ENCODE measurements at regions not wholly inside any gene's neighbourhood (a gene's known extent, or its start where the extent isn't known, plus 50 kb on each side); places are given as distances from the start of the nearest gene placed in this dataset.
A peak's percentile ranks its signal among the peaks of the same experiment; 100 is the strongest.

GRCh38 chr5:107284822-107285525 is 385.8 kb downstream of the EFNA5 start:
- H3K36me3 ChIP-seq (ENCODE audit: insufficient read depth, low read length), result no peaks in the 10 kb centered on the region

DNA sequence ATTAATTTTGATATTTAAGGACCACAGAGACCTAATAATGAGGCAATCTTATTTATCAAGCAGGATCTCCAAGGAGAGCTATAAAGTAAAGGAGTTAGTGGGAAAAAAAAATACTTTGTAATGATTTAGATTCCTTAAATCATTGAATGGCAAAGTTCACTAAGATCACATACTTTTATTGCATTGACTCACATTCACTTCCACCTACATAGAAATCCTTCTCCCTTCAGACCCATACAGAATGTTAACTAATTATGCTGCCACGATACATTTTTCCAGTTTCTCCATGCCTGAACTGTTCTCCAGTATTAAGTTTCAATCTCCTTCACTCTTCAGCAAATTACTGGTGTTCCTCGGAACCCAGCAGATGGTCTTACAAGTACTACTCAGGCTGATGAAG is 388.7 kb downstream of the EFNA5 start:
- H3K36me3 Mint-ChIP-seq (ENCODE audit: low read depth, unreplicated experiment), result no peaks in the 10 kb centered on the region
- Histone ChIP-seq H3K4me3 (ENCODE audit: insufficient read depth, low read depth, low read length) (no peak overlapping the region), H3K4me2 (ENCODE audit: low read length) (peak overlapping the region; percentile 7), H3K79me2 (ENCODE audit: insufficient read depth, low read length) (no peaks in the 10 kb centered on the region), H3K4me1 (ENCODE audit: insufficient read depth, low read length) (peaks cover 14% of the 10 kb centered on the region), H3K27ac (ENCODE audit: low read depth, low read length) (no peak overlapping the region), H2AFZ (ENCODE audit: low read depth, low read length) (no peak overlapping the region), H3K36me3 (ENCODE audit: insufficient read depth, low read length) (no peaks in the 10 kb centered on the region), H3K27me3 (ENCODE audit: insufficient read depth, low read length) (no peaks in the 10 kb centered on the region), H3K9me3 (ENCODE audit: insufficient read depth, low read depth, low read length) (no peaks in the 10 kb centered on the region), H4K20me1 (ENCODE audit: insufficient read depth, low read length) (no peaks in the 10 kb centered on the region), H3K9ac (ENCODE audit: low read length) (no peak overlapping the region)
- H3K4me1 Mint-ChIP-seq (ENCODE audit: low read depth, unreplicated experiment), result peaks cover 15% of the 10 kb centered on the region
- H3K27me3 Mint-ChIP-seq (ENCODE audit: low read depth, unreplicated experiment), result no peaks in the 10 kb centered on the region
- FAIRE-seq (peak; percentile 37), DNase-seq (ENCODE audit: low read depth) (peak; percentile 84)
- TF ChIP-seq EZH2 (IDR thresholded peaks at IDR 0.05; ENCODE audit: insufficient read depth, low read length), result no peak
- no peak for TF ChIP-seq CTCF (IDR thresholded peaks at IDR 0.05; ENCODE audit: insufficient read depth, low read depth, low read length)
- H3K27ac Mint-ChIP-seq (ENCODE audit: unreplicated experiment), result no peak overlapping the region
- H3K4me3 Mint-ChIP-seq (ENCODE audit: unreplicated experiment), result no peak overlapping the region
- no peaks in the 10 kb centered on the region for H3K9me3 Mint-ChIP-seq (ENCODE audit: unreplicated experiment)

More at GRCh38 chr5:107284822-107285525, 385.8 kb downstream of the EFNA5 start:
- peaks cover 15% of the 10 kb centered on the region for H3K4me1 Mint-ChIP-seq (ENCODE audit: low read depth, unreplicated experiment)
- no peaks in the 10 kb centered on the region for H3K27me3 ChIP-seq (ENCODE audit: insufficient read depth, low read length)
- H2AFZ ChIP-seq (ENCODE audit: low read depth, low read length), result no peak overlapping the region
- H3K27ac ChIP-seq (ENCODE audit: low read depth, low read length), result peak overlapping the region; percentile 49
- peak overlapping the region; percentile 23 for H3K9ac ChIP-seq (ENCODE audit: low read length)
- no peaks in the 10 kb centered on the region for H3K9me3 Mint-ChIP-seq (ENCODE audit: unreplicated experiment)
- peak; percentile 86 for DNase-seq (ENCODE audit: low read depth)
- H3K36me3 Mint-ChIP-seq (ENCODE audit: low read depth, unreplicated experiment), result no peaks in the 10 kb centered on the region
- TF ChIP-seq CTCF (IDR thresholded peaks at IDR 0.05; ENCODE audit: insufficient read depth, low read depth, low read length), result no peak
- no peak for TF ChIP-seq EZH2 (IDR thresholded peaks at IDR 0.05; ENCODE audit: insufficient read depth, low read length)
- peak overlapping the region; percentile 7 for H3K4me2 ChIP-seq (ENCODE audit: low read length)
- no peak overlapping the region for H3K4me3 ChIP-seq (ENCODE audit: insufficient read depth, low read depth, low read length)
- peak overlapping the region; percentile 42 for H3K27ac Mint-ChIP-seq (ENCODE audit: unreplicated experiment)
- no peaks in the 10 kb centered on the region for H3K9me3 ChIP-seq (ENCODE audit: insufficient read depth, low read depth, low read length)
- no peak overlapping the region for H3K4me3 Mint-ChIP-seq (ENCODE audit: unreplicated experiment)
- FAIRE-seq, result no peak
- no peaks in the 10 kb centered on the region for H3K79me2 ChIP-seq (ENCODE audit: insufficient read depth, low read length)
- H3K27me3 Mint-ChIP-seq (ENCODE audit: low read depth, unreplicated experiment), result peaks cover 6% of the 10 kb centered on the region
- H4K20me1 ChIP-seq (ENCODE audit: insufficient read depth, low read length), result no peaks in the 10 kb centered on the region
- H3K4me1 ChIP-seq (ENCODE audit: insufficient read depth, low read length), result peaks cover 14% of the 10 kb centered on the region

DNA sequence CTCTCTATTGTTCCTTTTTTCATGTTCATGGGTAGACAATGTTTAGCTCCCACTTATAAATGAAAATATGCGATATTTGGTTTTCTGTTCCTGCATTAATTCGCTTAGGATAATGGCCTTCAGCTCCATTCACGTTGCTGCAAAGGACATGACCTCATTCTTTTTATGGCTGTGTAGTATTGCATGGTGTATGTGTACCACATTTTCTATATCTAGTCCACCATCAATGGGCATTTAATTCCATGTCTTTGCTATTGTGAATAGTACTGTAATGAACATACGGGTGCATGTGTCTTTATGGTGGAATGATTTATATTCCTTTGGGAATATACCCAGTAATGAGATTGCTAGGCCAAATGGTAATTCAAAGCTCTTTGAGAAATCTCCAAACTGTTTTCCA is 392.0 kb downstream of the EFNA5 start:
- no peaks in the 10 kb centered on the region for H3K27me3 ChIP-seq (ENCODE audit: insufficient read depth, low read length)
- no peaks in the 10 kb centered on the region for H3K27me3 Mint-ChIP-seq (ENCODE audit: low read depth, unreplicated experiment)
- FAIRE-seq, result no peak

More for the DNA sequence above, 392.0 kb downstream of the EFNA5 start:
- H3K4me1 Mint-ChIP-seq (ENCODE audit: low read depth, unreplicated experiment), result peaks cover 6% of the 10 kb centered on the region
- H4K20me1 ChIP-seq (ENCODE audit: insufficient read depth, low read length), result no peaks in the 10 kb centered on the region
- H3K4me3 Mint-ChIP-seq (ENCODE audit: unreplicated experiment), result no peak overlapping the region
- no peaks in the 10 kb centered on the region for H3K9me3 ChIP-seq (ENCODE audit: insufficient read depth, low read depth, low read length)
- no peak overlapping the region for H2AFZ ChIP-seq (ENCODE audit: low read depth, low read length)
- H3K9ac ChIP-seq (ENCODE audit: low read length), result no peak overlapping the region
- no peak for DNase-seq (ENCODE audit: low read depth)
- no peak for TF ChIP-seq CTCF (IDR thresholded peaks at IDR 0.05; ENCODE audit: insufficient read depth, low read depth, low read length)
- no peak for TF ChIP-seq EZH2 (IDR thresholded peaks at IDR 0.05; ENCODE audit: insufficient read depth, low read length)
- H3K36me3 ChIP-seq (ENCODE audit: insufficient read depth, low read length), result no peaks in the 10 kb centered on the region
- no peak overlapping the region for H3K27ac Mint-ChIP-seq (ENCODE audit: unreplicated experiment)
- no peaks in the 10 kb centered on the region for H3K9me3 Mint-ChIP-seq (ENCODE audit: unreplicated experiment)
- no peaks in the 10 kb centered on the region for H3K79me2 ChIP-seq (ENCODE audit: insufficient read depth, low read length)
- H3K36me3 Mint-ChIP-seq (ENCODE audit: low read depth, unreplicated experiment), result no peaks in the 10 kb centered on the region
- no peak overlapping the region for H3K4me2 ChIP-seq (ENCODE audit: low read length)
- no peak overlapping the region for H3K4me3 ChIP-seq (ENCODE audit: insufficient read depth, low read depth, low read length)
- H3K4me1 ChIP-seq (ENCODE audit: insufficient read depth, low read length), result no peaks in the 10 kb centered on the region
- no peak overlapping the region for H3K27ac ChIP-seq (ENCODE audit: low read depth, low read length)

All from astrocyte (in vitro differentiated cells and primary cell).